ENCODE measurements at regions not wholly inside any gene's neighbourhood (a gene's known extent, or its start where the extent isn't known, plus 50 kb on each side); places are given as distances from the start of the nearest gene placed in this dataset.
A peak's percentile ranks its signal among the peaks of the same experiment; 100 is the strongest.

DNA sequence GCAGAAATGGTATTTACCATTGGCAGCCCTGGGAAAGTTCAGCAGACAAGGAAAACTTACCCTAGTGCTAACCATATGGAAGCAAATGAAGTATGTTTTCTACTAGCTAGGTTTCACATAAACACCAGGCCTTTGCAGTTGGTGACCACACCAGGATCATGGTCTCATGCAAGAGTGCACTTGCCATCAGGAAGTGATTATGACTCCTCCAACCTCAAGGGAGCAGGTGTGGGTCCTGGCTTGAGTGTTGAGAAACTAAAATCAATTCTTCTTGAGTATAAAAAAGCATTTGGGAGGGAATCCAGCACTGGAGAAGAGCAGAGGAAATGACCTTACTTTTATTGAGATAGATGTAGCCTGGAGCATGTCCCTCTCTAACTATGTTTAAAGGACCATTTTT, 56.8 kb upstream of the SPAG16 start:
- Mint-ChIP-seq H3K4me1 (ENCODE audit: unreplicated experiment) (peaks cover 22% of the 10 kb centered on the region), H3K4me3 (ENCODE audit: unreplicated experiment) (no peak overlapping the region), H3K27me3 (ENCODE audit: unreplicated experiment) (no peaks in the 10 kb centered on the region), H3K36me3 (ENCODE audit: unreplicated experiment) (no peaks in the 10 kb centered on the region), H3K27ac (ENCODE audit: unreplicated experiment) (no peak overlapping the region), H3K9me3 (ENCODE audit: unreplicated experiment) (peaks cover 3% of the 10 kb centered on the region)
- TF ChIP-seq, protein P1, sequence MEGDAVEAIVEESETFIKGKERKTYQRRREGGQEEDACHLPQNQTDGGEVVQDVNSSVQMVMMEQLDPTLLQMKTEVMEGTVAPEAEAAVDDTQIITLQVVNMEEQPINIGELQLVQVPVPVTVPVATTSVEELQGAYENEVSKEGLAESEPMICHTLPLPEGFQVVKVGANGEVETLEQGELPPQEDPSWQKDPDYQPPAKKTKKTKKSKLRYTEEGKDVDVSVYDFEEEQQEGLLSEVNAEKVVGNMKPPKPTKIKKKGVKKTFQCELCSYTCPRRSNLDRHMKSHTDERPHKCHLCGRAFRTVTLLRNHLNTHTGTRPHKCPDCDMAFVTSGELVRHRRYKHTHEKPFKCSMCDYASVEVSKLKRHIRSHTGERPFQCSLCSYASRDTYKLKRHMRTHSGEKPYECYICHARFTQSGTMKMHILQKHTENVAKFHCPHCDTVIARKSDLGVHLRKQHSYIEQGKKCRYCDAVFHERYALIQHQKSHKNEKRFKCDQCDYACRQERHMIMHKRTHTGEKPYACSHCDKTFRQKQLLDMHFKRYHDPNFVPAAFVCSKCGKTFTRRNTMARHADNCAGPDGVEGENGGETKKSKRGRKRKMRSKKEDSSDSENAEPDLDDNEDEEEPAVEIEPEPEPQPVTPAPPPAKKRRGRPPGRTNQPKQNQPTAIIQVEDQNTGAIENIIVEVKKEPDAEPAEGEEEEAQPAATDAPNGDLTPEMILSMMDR (IDR thresholded peaks at IDR 0.05), result no peak
- no peak for DNase-seq (ENCODE audit: extremely low spot score, unreplicated experiment)

DNA sequence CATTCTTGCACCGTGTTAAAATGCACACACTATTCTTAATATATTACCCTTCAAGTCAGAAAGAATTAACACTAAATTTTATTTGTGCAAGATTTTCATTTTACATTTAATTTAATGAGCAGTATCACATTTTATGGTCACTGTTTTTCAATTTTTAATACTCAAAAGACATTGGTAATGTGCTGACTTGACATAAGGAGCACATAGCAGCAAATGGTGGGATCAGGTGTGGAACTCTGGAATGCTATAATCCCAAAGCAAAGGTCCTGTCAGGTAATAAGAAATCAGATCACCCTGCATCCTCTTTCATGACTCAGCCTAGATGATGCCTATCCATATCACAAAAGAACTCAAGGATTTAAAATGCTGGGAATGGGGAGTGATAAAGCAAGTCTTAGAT, 55.6 kb upstream of the SPAG16 start:
- Mint-ChIP-seq H3K4me3 (ENCODE audit: unreplicated experiment) (no peak overlapping the region), H3K4me1 (ENCODE audit: unreplicated experiment) (peaks cover 27% of the 10 kb centered on the region), H3K27me3 (ENCODE audit: unreplicated experiment) (no peaks in the 10 kb centered on the region), H3K9me3 (ENCODE audit: unreplicated experiment) (peaks cover 3% of the 10 kb centered on the region), H3K27ac (ENCODE audit: unreplicated experiment) (no peak overlapping the region), H3K36me3 (ENCODE audit: unreplicated experiment) (no peaks in the 10 kb centered on the region)
- no peak for DNase-seq (ENCODE audit: extremely low spot score, unreplicated experiment)
- TF ChIP-seq, protein P1 (IDR thresholded peaks at IDR 0.05), result no peak

DNA sequence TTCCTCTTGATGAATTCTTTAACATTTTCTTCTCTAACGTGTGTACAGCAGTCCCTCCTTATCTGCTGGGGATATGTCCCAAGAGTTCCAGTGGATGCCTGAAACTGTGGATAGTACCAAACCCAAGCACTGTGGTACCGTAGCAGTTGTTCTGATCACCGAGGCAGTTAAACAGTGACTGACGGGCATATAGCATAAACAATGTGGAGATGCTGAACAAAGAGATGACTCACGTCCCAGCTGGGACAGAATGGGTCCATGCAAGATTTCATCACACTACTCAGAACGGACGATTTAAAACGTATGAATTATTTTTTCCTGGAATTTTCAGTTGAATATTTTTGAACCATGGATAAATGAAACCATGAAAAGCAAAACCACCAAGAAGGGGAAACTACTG, 54.5 kb upstream of the SPAG16 start:
- peak overlapping the region; percentile 87 for H3K27ac Mint-ChIP-seq (ENCODE audit: unreplicated experiment)
- H3K4me3 Mint-ChIP-seq (ENCODE audit: unreplicated experiment), result peak overlapping the region; percentile 40
- H3K4me1 Mint-ChIP-seq (ENCODE audit: unreplicated experiment), result peaks cover 37% of the 10 kb centered on the region
- DNase-seq (ENCODE audit: extremely low spot score, unreplicated experiment), result no peak
- no peaks in the 10 kb centered on the region for H3K27me3 Mint-ChIP-seq (ENCODE audit: unreplicated experiment)
- H3K36me3 Mint-ChIP-seq (ENCODE audit: unreplicated experiment), result no peaks in the 10 kb centered on the region
- H3K9me3 Mint-ChIP-seq (ENCODE audit: unreplicated experiment), result no peaks in the 10 kb centered on the region
- TF ChIP-seq, protein P1 (IDR thresholded peaks at IDR 0.05), result no peak

DNA sequence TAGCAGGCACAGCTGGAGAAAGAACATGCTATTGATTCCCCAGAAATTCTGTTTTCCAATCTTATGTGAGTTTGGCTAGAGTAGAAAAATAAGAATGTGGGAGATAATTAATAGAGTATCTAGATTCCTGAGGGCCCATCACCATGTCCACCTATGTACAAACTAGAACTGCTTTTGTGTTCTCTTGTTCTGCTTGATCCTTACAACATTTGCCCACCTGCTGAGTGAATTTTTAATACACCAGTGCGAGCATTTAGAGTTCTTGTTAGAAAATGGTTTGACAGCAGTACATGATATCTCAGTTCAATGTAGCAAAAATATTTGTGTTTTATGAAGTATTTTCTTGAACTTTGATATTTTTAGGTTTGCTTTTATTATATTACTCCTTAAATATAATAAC, 52.3 kb upstream of the SPAG16 start:
- H3K27me3 Mint-ChIP-seq (ENCODE audit: unreplicated experiment), result no peaks in the 10 kb centered on the region
- peaks cover 48% of the 10 kb centered on the region for H3K4me1 Mint-ChIP-seq (ENCODE audit: unreplicated experiment)
- TF ChIP-seq, protein P1 (IDR thresholded peaks at IDR 0.05), result no peak
- H3K9me3 Mint-ChIP-seq (ENCODE audit: unreplicated experiment), result no peaks in the 10 kb centered on the region
- no peak overlapping the region for H3K27ac Mint-ChIP-seq (ENCODE audit: unreplicated experiment)
- no peak overlapping the region for H3K4me3 Mint-ChIP-seq (ENCODE audit: unreplicated experiment)
- H3K36me3 Mint-ChIP-seq (ENCODE audit: unreplicated experiment), result no peaks in the 10 kb centered on the region
- DNase-seq (ENCODE audit: extremely low spot score, unreplicated experiment), result no peak

DNA sequence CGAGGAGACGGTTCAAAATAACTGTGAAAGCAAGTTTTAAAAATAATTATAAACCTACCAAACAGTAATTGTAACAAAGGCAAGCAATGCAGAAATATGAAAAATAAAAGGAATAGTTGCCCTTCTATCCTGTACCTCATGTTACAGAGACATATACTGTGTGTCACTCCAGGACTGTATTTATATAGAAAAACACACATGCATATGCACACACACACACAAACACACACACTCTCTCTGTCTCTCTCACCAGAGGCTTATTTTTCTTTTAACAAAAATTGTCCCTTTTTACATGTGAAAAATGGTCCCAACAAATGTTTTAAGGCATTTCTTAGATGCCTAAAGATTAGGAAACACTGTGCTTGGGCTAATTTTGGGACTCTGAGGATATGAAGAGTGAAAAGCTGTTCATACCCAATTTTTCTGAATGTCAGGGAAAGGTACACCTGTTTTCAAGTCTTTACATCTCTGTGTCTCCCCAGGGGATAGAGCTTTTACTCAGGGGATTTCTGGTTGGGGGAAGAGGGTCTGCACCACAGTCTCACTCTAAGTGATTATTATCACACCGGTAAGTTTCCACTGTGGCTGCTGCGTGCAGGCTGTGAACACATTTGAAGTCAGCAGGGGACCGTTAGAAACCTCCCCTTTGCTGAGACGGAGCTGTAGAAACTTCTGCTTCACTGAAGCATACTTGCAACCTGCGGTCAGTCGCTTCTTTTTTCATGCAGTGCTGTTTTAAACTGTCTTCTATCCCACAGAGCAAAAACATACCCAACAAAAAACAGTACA, 51.4 kb upstream of the SPAG16 start:
- peak overlapping the region; percentile 46 for H3K4me3 Mint-ChIP-seq (ENCODE audit: unreplicated experiment)

More for the DNA sequence above, 51.4 kb upstream of the SPAG16 start:
- no peak for DNase-seq (ENCODE audit: extremely low spot score, unreplicated experiment)
- no peaks in the 10 kb centered on the region for H3K9me3 Mint-ChIP-seq (ENCODE audit: unreplicated experiment)
- no peaks in the 10 kb centered on the region for H3K36me3 Mint-ChIP-seq (ENCODE audit: unreplicated experiment)
- no peaks in the 10 kb centered on the region for H3K27me3 Mint-ChIP-seq (ENCODE audit: unreplicated experiment)
- TF ChIP-seq, protein P1 (IDR thresholded peaks at IDR 0.05), result no peak
- peaks cover 56% of the 10 kb centered on the region for H3K4me1 Mint-ChIP-seq (ENCODE audit: unreplicated experiment)
- H3K27ac Mint-ChIP-seq (ENCODE audit: unreplicated experiment), result peak overlapping the region; percentile 69
